NCI-H748 (cell line): ENCODE measurements at regions not wholly inside any gene's neighbourhood (a gene's known extent, or its start where the extent isn't known, plus 50 kb on each side); places are given as distances from the start of the nearest gene placed in this dataset.
"Not testable (repeated sequence)": the region's sequence is repeated elsewhere in the genome, so short reads cannot be mapped to it uniquely, and the experiment has no call there.

Experiments used
- DNase-seq: peaks from one replicate; lab custom pipeline; 2025; ENCODE audit not compliant: unreplicated experiment; lab: John Stamatoyannopoulos, UW

DNA sequence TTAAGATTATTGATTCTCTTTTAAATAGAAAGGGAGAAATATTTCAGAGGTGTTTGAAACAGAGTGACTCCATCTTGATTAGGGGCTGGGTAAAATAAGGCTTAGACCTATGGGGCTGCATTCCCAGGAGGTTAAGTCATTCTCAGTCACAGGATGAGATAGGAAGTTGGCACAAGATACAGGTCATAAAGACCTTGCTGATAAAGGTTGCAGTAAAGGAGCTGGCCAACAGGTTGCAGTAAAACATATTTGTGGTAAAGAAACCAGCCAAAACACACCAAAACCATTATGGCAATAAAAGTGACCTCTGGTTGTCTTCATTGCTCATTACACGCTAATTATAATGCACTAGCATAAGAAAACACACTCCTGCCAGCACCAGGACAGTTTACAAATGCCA, 165.0 kb downstream of the SPIN4 start:
- no peak for DNase-seq

DNA sequence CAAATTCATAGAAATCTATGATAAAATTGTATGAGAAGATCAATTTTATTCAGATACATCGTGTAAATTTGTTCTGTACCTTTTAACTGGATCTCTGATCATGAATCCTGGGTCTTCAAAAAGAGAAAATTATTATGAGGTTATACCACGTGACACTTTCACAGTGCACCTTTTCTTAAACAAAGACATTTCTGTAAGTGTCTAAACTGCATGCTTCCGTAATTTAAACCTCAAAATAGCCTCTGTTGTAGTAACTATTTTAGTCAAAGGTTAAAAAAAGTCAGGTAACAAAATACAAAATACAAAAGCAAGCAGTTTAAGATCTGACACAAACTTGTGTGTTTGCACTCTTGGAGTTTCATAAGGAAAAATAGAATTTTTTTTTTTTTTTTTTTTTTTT, 171.3 kb downstream of the SPIN4 start:
- not testable (repeated sequence) for DNase-seq

GRCh38 chrX:63176578-63176977, 174.6 kb downstream of the SPIN4 start:
- not testable (repeated sequence) for DNase-seq

DNA sequence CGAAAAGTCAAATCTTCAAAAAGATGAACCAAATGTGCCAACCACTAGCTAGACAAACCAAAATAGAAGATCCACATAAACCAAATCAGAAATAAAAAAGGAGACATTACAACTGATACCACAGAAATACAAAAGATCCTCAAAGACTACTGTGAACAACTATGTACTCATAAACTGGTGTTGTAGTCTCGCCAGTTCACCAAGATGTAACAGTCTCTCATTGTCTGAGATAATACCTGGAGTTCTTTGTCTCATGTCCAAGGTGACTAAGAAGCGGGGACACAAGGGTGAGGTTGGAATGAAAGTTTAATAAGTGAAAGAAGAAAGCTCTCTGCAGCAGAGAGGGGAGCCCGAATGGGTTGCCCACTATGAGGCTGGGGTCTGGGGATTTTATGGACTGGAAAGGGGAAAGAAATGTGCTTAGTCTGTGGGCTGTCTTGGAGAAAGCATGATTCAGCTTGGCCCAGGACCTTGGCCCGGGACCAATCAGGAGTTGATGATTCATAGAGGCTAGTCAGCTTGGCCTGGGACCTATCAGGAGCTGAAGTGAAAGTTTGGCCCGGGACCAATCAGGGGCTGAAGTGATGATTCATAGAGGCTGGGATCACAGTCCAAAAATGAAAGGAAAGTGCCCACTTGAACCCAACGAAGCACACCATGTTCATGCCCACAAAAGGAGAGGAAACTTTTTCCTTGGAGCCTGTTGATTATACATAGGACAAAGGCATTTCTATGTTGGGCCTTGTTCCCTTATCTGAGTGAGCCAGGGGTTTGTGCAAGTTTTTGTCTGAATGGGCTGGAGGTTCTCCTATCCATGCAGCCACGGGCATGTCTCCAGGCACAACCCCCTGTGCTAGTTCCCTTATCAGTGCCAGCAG, 177.1 kb downstream of the SPIN4 start:
- not testable (repeated sequence) for DNase-seq

DNA sequence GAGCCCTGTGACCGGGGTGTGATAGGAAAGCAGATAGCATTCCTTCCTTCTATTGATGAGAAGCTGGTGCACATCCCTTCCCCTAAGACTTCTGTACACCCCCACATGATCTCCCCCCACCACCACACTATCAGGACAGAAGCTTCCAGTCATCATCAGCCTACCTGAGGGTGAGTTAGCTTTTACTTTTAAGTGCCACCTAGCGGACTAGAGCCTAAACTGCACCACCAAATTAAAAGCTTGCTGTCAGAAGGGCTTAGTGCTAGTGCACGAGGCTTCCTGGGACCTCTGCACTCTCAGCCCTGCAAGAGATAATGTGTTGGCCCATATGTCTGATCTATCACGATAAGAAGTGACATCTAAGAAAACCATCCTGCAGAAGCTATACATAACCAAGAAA, 181.7 kb downstream of the SPIN4 start:
- DNase-seq, result not testable (repeated sequence)

DNA sequence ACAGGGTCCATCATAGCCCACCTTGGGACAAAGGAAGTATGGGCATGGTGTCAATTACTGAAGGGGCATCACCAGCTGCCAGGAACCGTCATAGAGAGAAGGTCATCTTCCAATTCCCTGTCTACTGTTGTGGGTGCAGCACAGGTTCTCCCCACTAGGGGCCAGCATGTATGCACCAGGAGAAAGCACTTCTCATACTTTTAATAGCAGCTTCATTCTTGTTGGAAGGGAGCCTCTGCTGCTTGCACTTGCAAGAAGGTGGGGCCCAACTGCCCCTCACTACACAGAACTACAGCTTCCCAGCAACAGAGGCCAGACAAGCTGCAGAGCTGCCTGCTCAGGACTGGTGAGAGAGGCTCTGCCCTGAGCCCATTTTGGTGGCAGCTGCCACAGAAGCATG, 182.2 kb downstream of the SPIN4 start:
- DNase-seq, result not testable (repeated sequence)

GRCh38 chrX:63167002-63167401, 184.1 kb downstream of the SPIN4 start:
- DNase-seq, result not testable (repeated sequence)

DNA sequence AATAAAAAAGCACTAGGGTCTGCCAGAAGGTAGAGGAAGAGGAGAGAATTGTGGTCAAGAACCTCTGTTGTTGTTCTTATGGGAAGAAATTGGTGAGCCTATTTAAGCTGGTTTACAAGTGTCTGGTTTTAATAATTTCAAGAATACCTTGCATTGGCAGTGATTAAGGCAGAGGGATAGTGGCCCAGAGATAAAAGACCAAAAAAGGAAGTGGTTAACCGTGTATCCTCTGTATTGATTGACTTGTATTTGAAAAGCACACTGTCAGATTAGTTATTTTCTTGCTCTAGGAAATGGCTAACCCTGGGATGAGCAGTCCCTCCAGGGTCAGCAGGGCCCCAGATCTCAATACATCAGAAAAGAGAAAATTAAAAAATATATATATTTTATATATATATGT, 190.1 kb downstream of the SPIN4 start:
- not testable (repeated sequence) for DNase-seq

GRCh38 chrX:63160340-63160739, 190.8 kb downstream of the SPIN4 start:
- DNase-seq, result not testable (repeated sequence)

DNA sequence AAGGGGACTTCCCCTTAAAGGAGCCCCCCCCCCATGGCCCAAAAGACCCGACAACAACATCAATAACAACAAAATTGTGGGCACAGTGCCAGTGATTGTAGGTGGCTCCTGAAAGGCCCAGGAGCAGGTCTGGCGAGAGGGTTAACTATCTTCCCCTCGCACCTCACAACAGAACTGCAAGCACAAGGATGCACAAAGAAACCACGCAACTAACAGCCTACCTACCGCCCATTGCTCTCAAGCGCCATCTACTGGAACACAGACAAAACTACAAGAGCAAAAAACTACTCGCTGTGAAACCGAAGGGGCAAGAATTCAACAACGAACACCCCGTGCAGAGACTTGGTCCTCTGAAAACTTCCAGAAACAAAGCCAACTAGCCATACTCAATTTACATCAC, 205.6 kb downstream of the SPIN4 start:
- not testable (repeated sequence) for DNase-seq

DNA sequence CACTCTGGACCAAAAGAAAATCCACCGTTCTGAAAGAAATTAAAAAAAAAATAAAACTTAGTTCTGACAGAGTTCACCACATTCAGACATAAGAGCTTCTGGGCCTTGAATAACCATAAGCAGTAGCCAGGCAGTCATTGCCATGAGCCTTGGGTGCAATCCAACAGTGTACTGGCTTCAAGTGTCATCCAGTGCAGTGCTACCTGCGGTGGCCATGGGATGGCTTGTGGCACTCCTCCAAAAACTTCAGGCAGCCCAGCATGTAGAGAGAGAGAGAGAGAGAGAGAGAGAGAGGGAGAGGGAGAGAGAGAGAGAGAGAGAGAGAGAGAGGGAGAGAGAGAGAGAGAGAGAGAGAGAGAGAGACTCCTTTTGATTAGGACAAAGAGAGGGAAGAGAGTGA, 208.5 kb downstream of the SPIN4 start:
- not testable (repeated sequence) for DNase-seq

- not testable (repeated sequence) for DNase-seq
These were observed 215.3 kb downstream of the SPIN4 start for GRCh38 chrX:63135859-63136258.

GRCh38 chrX:63128509-63128908, 222.6 kb downstream of the SPIN4 start:
- peak; percentile 10 for DNase-seq

DNA sequence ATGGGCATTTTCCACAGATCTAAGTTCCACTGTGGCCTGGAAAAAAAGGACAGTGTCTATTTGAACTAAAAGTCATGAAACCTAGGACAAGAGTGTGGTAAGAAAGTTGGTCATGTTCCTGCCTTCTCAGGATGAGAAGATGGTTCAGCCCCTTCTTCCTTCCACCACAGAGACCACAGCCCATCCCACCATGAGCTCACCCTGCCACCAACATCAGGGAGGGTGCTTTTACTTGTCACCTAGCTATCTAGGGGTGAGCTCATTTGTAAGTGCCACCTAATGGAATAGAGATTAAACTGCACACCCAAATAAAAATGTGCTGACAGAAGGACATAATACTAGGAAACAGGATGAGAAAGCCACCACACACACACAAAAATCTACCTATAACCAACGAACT, 235.9 kb downstream of the SPIN4 start:
- no peak for DNase-seq

- no peak for DNase-seq
These were observed 249.1 kb downstream of the SPIN4 start for GRCh38 chrX:63101879-63102620.

GRCh38 chrX:63058204-63058603, 292.9 kb downstream of the SPIN4 start:
- DNase-seq, result no peak

DNA sequence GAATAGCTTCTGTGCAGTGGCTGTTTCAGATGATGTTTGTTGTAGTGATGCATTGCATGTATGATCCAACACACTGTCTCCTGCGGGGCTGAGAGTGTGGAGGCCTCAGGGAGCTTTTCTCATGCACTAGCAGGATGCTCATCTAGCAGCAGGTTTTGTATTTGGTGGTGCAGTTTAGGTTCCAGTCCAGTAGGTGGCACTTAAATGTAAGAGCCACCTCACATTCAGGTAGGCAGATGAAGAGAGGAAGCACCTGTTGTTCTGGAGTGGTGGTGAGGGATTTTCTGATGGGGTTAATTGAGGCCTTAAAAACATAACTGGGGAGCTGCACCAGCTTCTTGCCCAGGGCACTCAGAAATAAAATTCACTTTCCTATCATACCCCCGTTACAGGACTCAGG, 300.9 kb downstream of the SPIN4 start:
- DNase-seq, result peak; percentile 0

GRCh38 chrX:63032811-63033210, 318.3 kb downstream of the SPIN4 start:
- DNase-seq, result no peak

DNA sequence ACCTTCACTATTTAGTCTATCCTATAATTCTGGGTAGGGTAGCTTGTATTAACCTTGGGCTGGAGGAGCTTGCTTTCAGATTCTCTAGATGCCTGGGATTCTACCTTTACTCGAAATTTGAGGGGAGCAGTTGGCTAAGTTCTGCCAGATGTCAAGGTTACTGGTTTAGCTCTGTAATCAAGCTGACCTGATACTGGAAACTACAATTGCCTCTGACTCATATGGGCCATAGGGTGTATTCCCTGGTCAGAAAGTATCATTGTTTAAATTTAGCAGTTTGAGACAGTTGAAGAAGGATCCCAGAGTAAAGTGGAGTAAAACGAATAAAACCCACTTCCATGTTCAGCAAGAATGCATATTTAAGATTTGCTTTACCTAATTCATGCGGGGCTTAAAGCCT, 337.6 kb downstream of the SPIN4 start:
- no peak for DNase-seq

DNA sequence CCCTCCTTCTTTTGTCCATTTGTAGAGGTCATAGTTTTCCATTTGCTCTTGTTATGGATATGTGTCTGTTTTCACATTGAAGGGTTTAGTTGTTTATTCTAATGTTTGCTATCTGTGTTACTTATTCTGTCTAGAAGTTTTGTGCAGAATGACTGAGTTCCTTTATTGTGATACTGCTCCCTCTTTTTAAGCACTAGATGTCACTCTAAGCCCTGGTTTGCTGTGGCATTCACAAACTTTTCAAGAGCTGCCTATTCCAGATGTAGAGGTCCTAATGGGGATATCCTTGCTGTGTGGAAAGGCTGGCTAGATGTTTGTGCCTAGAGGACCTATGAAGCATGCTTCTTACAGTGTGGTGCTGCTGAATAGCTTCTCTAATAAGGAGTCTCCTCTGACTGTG, 338.6 kb downstream of the SPIN4 start:
- no peak for DNase-seq

- DNase-seq, result not testable (repeated sequence)
These were observed 350.9 kb downstream of the SPIN4 start for GRCh38 chrX:63000196-63000595.
